Trophoblast cell (in vitro differentiated cells and primary cell): ENCODE measurements at regions not wholly inside any gene's neighbourhood (a gene's known extent, or its start where the extent isn't known, plus 50 kb on each side); places are given as distances from the start of the nearest gene placed in this dataset.

ENCODE experiments used
- DNase-seq, 2 donors: peaks; one replicate each; pipeline ENCODE4 v3.0.0-alpha.2; 2016
- H2AFZ ChIP-seq: 2 replicates; pipeline ENCODE4 v1.6.1; 2013; ENCODE audit warnings: low read length, moderate library complexity, mild to moderate bottlenecking; ENCODE audit not compliant: insufficient read depth, poor library complexity
- H2AK5ac ChIP-seq: 2 replicates; pipeline ENCODE4 v1.6.1; 2013; ENCODE audit warnings: mild to moderate bottlenecking, low read length
- H2BK120ac ChIP-seq: 2 replicates; pipeline ENCODE4 v1.6.1; 2013; ENCODE audit warnings: low read length, mild to moderate bottlenecking, moderate library complexity; ENCODE audit not compliant: insufficient read depth, poor library complexity
- H2BK12ac ChIP-seq: 2 replicates; pipeline ENCODE4 v1.6.1; 2013; ENCODE audit warnings: mild to moderate bottlenecking, low read length, moderate library complexity
- H2BK5ac ChIP-seq: 2 replicates; pipeline ENCODE4 v1.6.1; 2013; ENCODE audit warnings: low read length, low read depth, moderate library complexity, mild to moderate bottlenecking; ENCODE audit not compliant: poor library complexity
- H3K14ac ChIP-seq: 2 replicates; pipeline ENCODE4 v1.6.1; 2013; ENCODE audit warnings: mild to moderate bottlenecking, low read length
- H3K18ac ChIP-seq: 2 replicates; pipeline ENCODE4 v1.6.1; 2013; ENCODE audit warnings: mild to moderate bottlenecking, low read length
- H3K23ac ChIP-seq: 2 replicates; pipeline ENCODE4 v1.6.1; 2013; ENCODE audit warnings: low read length
- H3K27ac ChIP-seq: 2 replicates; pipeline ENCODE4 v1.5.1; 2013; ENCODE audit warnings: low read depth, mild to moderate bottlenecking, inconsistent platforms, low read length, moderate library complexity
- H3K27me3 ChIP-seq: 2 replicates; pipeline ENCODE4 v1.6.1; 2013; ENCODE audit warnings: inconsistent platforms, mild to moderate bottlenecking, low read length, moderate library complexity; ENCODE audit not compliant: insufficient read depth
- H3K36me3 ChIP-seq, 2 experiments: 1 replicate in 1 of 2; 2 replicates in 1 of 2; pipeline ENCODE4 v1.6.1; 2013; ENCODE audit warnings: low read length in 2 of 2, mild to moderate bottlenecking in 2 of 2, moderate library complexity in 1 of 2; ENCODE audit not compliant: insufficient read depth in 2 of 2, control insufficient read depth in 1 of 2
- H3K4ac ChIP-seq: 2 replicates; pipeline ENCODE4 v1.6.1; 2013; ENCODE audit warnings: low read depth, mild to moderate bottlenecking, low read length, moderate library complexity
- H3K4me1 ChIP-seq, 2 experiments: 1 replicate in 1 of 2; 2 replicates in 1 of 2; pipeline ENCODE4 v1.6.1; 2013; ENCODE audit warnings: low read length in 2 of 2, mild to moderate bottlenecking in 2 of 2, moderate library complexity in 1 of 2; ENCODE audit not compliant: insufficient read depth in 2 of 2, control insufficient read depth in 1 of 2
- H3K4me2 ChIP-seq: 2 replicates; pipeline ENCODE4 v1.6.1; 2013; ENCODE audit warnings: inconsistent platforms, mild to moderate bottlenecking, low read length, moderate library complexity
- H3K4me3 ChIP-seq: 2 replicates; pipeline ENCODE4 v1.5.1; 2013; ENCODE audit warnings: mild to moderate bottlenecking, low read depth, low read length, inconsistent platforms
- H3K79me1 ChIP-seq: one replicate; pipeline ENCODE4 v1.6.1; 2013; ENCODE audit warnings: low read length
- H3K79me2 ChIP-seq: 2 replicates; pipeline ENCODE4 v1.6.1; 2013; ENCODE audit warnings: low read length, mild to moderate bottlenecking; ENCODE audit not compliant: control insufficient read depth, insufficient read depth, poor library complexity
- H3K9ac ChIP-seq: 2 replicates; pipeline ENCODE4 v1.6.1; 2013; ENCODE audit warnings: mild to moderate bottlenecking, low read length
- H3K9me3 ChIP-seq: 2 replicates; pipeline ENCODE4 v1.6.1; 2013; ENCODE audit warnings: low read depth, mild to moderate bottlenecking, control low read depth, inconsistent platforms, low read length; ENCODE audit not compliant: insufficient read depth
- H4K12ac ChIP-seq: 2 replicates; pipeline ENCODE4 v1.6.1; 2013; ENCODE audit warnings: low read depth, mild to moderate bottlenecking, low read length, moderate library complexity
- H4K8ac ChIP-seq: 2 replicates; pipeline ENCODE4 v1.6.1; 2013; ENCODE audit warnings: low read depth, mild to moderate bottlenecking, low read length, moderate library complexity
- H4K91ac ChIP-seq: one replicate; pipeline ENCODE4 v1.6.1; 2013; ENCODE audit warnings: low read depth, mild to moderate bottlenecking, low read length, moderate library complexity
- WGBS: extraction: QIAGEN DNeasy Blood & Tissue Kit; methylation state at CpG from one replicate; pipeline ENCODE4 v1.1.7; 2013; ENCODE audit warnings: missing lambda C conversion rate; ENCODE audit not compliant: insufficient read length, insufficient coverage; ENCODE audit errors: extremely low coverage; 5-methylcytosine and 5-hydroxymethylcytosine counted together

GRCh38 chr13:74838096-74838495, 643.9 kb downstream of the TBC1D4 start:
- Histone ChIP-seq H2AFZ (no peak overlapping the region), H3K23ac (no peak overlapping the region), H4K91ac (no peak overlapping the region), H3K27ac (no peak overlapping the region), H3K9ac (no peak overlapping the region), H2BK12ac (no peak overlapping the region), H2BK5ac (no peak overlapping the region), H2AK5ac (no peak overlapping the region), H3K14ac (no peak overlapping the region), H3K18ac (no peak overlapping the region), H2BK120ac (no peak overlapping the region), H3K36me3 (no peaks in the 10 kb centered on the region), H3K27me3 (no peaks in the 10 kb centered on the region), H3K4me2 (no peak overlapping the region), H3K4me3 (no peak overlapping the region), H4K8ac (no peak overlapping the region), H3K79me2 (no peaks in the 10 kb centered on the region), H3K4ac (no peak overlapping the region), H3K9me3 (no peaks in the 10 kb centered on the region), H3K79me1 (no peaks in the 10 kb centered on the region), H3K4me1 (no peaks in the 10 kb centered on the region), H4K12ac (no peak overlapping the region)
- no peak for DNase-seq
- WGBS: no CpG with 5 or more reads among the region's 5 CpGs

DNA sequence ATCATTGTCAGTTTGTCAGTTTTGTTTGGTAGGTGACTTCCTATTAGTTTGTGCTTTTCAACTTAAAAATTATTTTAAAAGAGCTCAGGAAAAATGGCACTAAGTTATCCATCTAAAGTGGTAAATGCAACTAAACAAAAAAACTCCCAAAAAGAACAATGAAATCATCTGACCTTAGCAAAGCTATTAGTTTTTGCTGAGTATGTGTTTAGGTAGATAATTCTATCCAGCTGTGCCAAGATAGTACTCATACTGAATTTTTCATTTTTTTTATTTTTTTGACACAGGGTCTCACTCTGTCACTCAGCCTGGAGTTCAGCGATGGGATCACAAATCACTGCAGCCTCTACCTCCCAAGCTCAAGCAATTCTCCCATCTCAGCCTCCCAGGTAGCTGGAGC, 645.3 kb downstream of the TBC1D4 start:
- Histone ChIP-seq H2BK120ac (no peak overlapping the region), H3K4me1 (no peaks in the 10 kb centered on the region), H3K9me3 (no peaks in the 10 kb centered on the region), H4K12ac (no peak overlapping the region), H4K91ac (no peak overlapping the region), H3K27me3 (no peaks in the 10 kb centered on the region), H3K36me3 (no peaks in the 10 kb centered on the region), H3K18ac (no peak overlapping the region), H3K27ac (no peak overlapping the region), H2BK5ac (no peak overlapping the region), H3K23ac (no peak overlapping the region), H4K8ac (no peak overlapping the region), H3K4me3 (no peak overlapping the region), H3K79me1 (no peaks in the 10 kb centered on the region), H3K4me2 (no peak overlapping the region), H3K79me2 (no peaks in the 10 kb centered on the region), H3K4ac (no peak overlapping the region), H2AFZ (no peak overlapping the region), H3K9ac (no peak overlapping the region), H3K14ac (no peak overlapping the region), H2BK12ac (no peak overlapping the region), H2AK5ac (no peak overlapping the region)
- no CpG with 5 or more reads among the region's 1 CpG for WGBS
- no peak for DNase-seq

GRCh38 chr13:74835579-74835978, 646.4 kb downstream of the TBC1D4 start:
- no peak overlapping the region for H3K18ac ChIP-seq
- no peak overlapping the region for H3K27ac ChIP-seq
- H4K8ac ChIP-seq: no peak overlapping the region
- H3K23ac ChIP-seq: no peak overlapping the region
- no peaks in the 10 kb centered on the region for H3K79me2 ChIP-seq
- H3K27me3 ChIP-seq: no peaks in the 10 kb centered on the region
- no peak overlapping the region for H2BK12ac ChIP-seq
- H2AK5ac ChIP-seq: no peak overlapping the region
- H4K12ac ChIP-seq: no peak overlapping the region
- H2AFZ ChIP-seq: no peak overlapping the region
- no peak overlapping the region for H3K4me3 ChIP-seq
- H3K36me3 ChIP-seq: no peaks in the 10 kb centered on the region
- no CpG with 5 or more reads among the region's 1 CpG for WGBS
- no peak overlapping the region for H3K4me2 ChIP-seq
- H3K9ac ChIP-seq: no peak overlapping the region
- no peak overlapping the region for H4K91ac ChIP-seq
- no peak overlapping the region for H3K4ac ChIP-seq
- DNase-seq: no peak
- H2BK120ac ChIP-seq: no peak overlapping the region
- no peak overlapping the region for H3K14ac ChIP-seq
- no peaks in the 10 kb centered on the region for H3K4me1 ChIP-seq
- no peaks in the 10 kb centered on the region for H3K9me3 ChIP-seq
- no peaks in the 10 kb centered on the region for H3K79me1 ChIP-seq
- H2BK5ac ChIP-seq: no peak overlapping the region

DNA sequence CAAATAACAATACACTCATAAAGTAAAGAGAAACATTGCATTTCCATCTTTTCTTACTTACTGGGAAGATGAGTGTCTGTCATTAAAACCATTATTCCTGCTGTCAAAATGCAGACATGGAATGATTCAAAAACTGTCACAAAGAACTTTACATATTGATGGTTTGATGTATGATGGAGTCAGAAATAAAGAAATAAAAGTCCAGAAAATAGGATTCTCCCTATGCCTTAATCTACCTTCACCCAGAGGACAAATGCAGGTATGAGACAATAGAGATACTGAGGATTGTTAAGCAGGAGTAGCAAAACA, 656.1 kb downstream of the TBC1D4 start:
- Histone ChIP-seq H2BK5ac (no peak overlapping the region), H3K79me1 (no peaks in the 10 kb centered on the region), H3K27ac (no peak overlapping the region), H3K36me3 (no peaks in the 10 kb centered on the region), H3K27me3 (no peaks in the 10 kb centered on the region), H3K14ac (no peak overlapping the region), H2AK5ac (no peak overlapping the region), H4K8ac (no peak overlapping the region), H3K79me2 (no peaks in the 10 kb centered on the region), H2BK12ac (no peak overlapping the region), H2AFZ (no peak overlapping the region), H3K18ac (no peak overlapping the region), H3K4ac (no peak overlapping the region), H2BK120ac (no peak overlapping the region), H3K4me3 (no peak overlapping the region), H3K4me2 (no peak overlapping the region), H4K91ac (no peak overlapping the region), H3K4me1 (no peaks in the 10 kb centered on the region), H4K12ac (no peak overlapping the region), H3K23ac (no peak overlapping the region), H3K9me3 (no peaks in the 10 kb centered on the region), H3K9ac (no peak overlapping the region)
- DNase-seq: no peak
